ENCODE measurements at regions not wholly inside any gene's neighbourhood (a gene's known extent, or its start where the extent isn't known, plus 50 kb on each side); places are given as distances from the start of the nearest gene placed in this dataset.

DNA sequence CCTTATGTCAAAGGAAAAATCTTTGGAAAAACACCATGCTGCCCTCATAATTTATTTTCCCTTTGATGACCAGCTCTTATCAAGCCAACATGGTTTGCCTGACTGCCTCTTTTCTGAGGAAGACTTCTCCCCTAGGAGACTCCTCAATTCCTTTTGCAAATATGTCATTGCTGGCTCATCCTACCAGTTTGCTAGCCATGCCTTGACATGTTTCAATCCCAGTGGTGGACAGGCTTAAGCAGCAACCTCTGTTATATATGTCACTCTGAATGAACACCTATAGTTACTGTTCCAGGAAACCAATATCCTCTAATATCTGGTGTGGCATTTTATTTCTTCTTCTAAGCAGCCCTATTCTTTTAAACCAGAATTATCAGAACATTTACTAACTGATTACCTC lies 615.8 kb downstream of the HTR1A start:
- TF ChIP-seq CTCF (IDR thresholded peaks at IDR 0.05) (no peak), POLR2A (IDR thresholded peaks at IDR 0.05) (no peak)

All from Peyer's patch (tissue), 4 donors.